ENCODE measurements at regions not wholly inside any gene's neighbourhood (a gene's known extent, or its start where the extent isn't known, plus 50 kb on each side); places are given as distances from the start of the nearest gene placed in this dataset.
A peak's percentile ranks its signal among the peaks of the same experiment; 100 is the strongest.

GRCh38 chr3:36298188-36298587 is 82.1 kb upstream of the STAC start:
- DNase-seq = no peak

GRCh38 chr3:36302158-36302509 is 78.2 kb upstream of the STAC start:
- no peak for DNase-seq

GRCh38 chr3:36302626-36303025 is 77.7 kb upstream of the STAC start:
- no peak for DNase-seq

DNA sequence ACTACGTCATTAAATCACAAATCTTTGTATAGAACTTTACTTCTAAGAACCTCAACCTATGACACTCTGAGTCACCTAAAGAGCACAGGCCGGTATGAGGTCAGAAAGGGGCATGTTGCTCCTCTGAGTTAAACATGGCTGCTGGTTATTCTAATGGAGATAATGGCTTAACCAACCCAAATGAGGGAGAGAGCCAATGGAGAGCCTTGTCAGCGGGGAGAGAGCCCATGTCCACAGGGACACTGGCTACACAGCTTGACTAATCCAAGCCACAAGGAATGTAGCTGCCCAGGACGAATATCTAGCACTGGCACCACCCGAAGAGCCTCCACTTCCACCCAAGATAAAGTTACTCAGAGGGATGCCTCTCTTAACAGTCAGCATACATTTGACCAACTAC is 77.0 kb upstream of the STAC start:
- DNase-seq = no peak

GRCh38 chr3:36305929-36306520 is 74.3 kb upstream of the STAC start:
- no peak for DNase-seq

- no peak for DNase-seq
Measured at GRCh38 chr3:36309092-36309491, 71.2 kb upstream of the STAC start.

- DNase-seq = no peak
Measured at GRCh38 chr3:36312351-36312750, 68.0 kb upstream of the STAC start.

GRCh38 chr3:36317915-36318314 is 62.4 kb upstream of the STAC start:
- DNase-seq = peak; percentile 3

GRCh38 chr3:36318621-36319200 is 61.6 kb upstream of the STAC start:
- DNase-seq = no peak

- DNase-seq = no peak
Measured at GRCh38 chr3:36319680-36320079, 60.6 kb upstream of the STAC start.

Measured in inflammatory macrophage treated with lipopolysaccharide for 4 hours (primary cell).